AG10803 (cell line): ENCODE measurements at regions not wholly inside any gene's neighbourhood (a gene's known extent, or its start where the extent isn't known, plus 50 kb on each side); places are given as distances from the start of the nearest gene placed in this dataset.

Source experiments
- DNase-seq: peaks from one replicate; pipeline ENCODE4 v3.0.0; 2010; ENCODE audit warnings: low read depth
- H3K4me3 ChIP-seq: 2 replicates; pipeline ENCODE4 v1.5.1; 2011; ENCODE audit warnings: mild to moderate bottlenecking, low read length, control low read depth
- TF ChIP-seq, protein P1 (sequence below): conservative IDR thresholded peaks from 2 replicates; pipeline ENCODE4 v1.5.1; 2011; ENCODE audit warnings: mild to moderate bottlenecking, low read length, control low read depth, inconsistent platforms

DNA sequence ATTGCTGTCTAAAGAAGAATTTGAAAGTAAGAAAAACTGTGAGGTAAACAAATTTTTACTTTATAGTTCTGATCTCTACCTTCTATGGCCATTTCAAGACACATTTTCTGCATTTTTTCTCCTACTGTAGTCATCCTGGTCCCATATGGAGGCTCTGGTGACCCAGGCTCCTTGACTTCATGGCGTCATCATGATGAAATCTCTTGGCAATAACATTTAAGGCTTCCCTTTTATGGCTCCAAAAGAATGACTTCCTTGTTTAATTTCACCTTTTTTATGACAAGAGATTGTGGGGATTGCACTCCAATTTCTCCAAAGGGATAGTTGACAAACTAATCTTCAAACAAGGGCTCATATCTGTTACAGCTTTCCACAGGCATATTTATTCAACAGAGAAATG is 143.0 kb upstream of the SCN7A start:
- DNase-seq: no peak
- TF ChIP-seq, protein P1, sequence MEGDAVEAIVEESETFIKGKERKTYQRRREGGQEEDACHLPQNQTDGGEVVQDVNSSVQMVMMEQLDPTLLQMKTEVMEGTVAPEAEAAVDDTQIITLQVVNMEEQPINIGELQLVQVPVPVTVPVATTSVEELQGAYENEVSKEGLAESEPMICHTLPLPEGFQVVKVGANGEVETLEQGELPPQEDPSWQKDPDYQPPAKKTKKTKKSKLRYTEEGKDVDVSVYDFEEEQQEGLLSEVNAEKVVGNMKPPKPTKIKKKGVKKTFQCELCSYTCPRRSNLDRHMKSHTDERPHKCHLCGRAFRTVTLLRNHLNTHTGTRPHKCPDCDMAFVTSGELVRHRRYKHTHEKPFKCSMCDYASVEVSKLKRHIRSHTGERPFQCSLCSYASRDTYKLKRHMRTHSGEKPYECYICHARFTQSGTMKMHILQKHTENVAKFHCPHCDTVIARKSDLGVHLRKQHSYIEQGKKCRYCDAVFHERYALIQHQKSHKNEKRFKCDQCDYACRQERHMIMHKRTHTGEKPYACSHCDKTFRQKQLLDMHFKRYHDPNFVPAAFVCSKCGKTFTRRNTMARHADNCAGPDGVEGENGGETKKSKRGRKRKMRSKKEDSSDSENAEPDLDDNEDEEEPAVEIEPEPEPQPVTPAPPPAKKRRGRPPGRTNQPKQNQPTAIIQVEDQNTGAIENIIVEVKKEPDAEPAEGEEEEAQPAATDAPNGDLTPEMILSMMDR: no peak
- H3K4me3 ChIP-seq: no peak overlapping the region

DNA sequence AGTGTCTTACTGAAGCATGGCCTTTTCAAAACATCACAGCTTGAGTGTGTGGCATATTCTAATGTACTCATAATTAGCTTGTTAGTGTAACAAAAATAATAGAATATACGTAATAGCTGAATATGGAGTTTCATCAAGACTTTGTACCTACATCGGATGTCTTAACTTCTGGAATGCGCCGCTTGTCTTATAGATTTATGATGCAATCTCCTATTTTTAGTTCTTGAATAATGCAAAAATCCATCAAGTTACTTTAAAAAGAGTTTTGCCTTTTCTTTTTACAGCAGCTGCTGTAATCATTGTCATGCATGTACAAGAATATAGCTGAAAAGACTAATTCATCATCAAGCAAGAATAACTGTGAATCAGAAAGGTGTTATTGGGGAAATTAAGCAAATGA is 140.7 kb upstream of the SCN7A start:
- TF ChIP-seq, protein P1: no peak
- no peak overlapping the region for H3K4me3 ChIP-seq
- no peak for DNase-seq

DNA sequence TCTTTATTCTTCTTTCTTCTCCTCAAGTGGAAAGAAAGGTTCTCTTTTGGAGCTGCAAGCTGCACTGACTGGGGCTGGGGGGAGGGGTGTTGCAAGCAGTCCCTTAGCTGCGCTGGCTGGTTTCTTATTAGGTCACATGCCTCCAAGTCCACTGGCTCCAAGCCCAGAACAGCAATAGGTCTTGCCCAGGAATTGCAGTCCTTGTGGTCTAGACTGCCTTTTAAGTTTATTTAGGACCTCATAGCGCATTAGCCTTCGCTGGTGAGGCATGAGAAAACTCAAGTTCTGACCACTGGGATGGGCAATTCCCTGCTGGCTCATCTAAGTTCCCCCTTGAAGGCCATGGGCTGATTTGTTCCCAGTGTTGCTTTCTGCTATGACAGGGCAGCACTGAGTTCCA is 138.6 kb upstream of the SCN7A start:
- H3K4me3 ChIP-seq: no peak overlapping the region
- TF ChIP-seq, protein P1: no peak
- DNase-seq: peak; percentile 33

DNA sequence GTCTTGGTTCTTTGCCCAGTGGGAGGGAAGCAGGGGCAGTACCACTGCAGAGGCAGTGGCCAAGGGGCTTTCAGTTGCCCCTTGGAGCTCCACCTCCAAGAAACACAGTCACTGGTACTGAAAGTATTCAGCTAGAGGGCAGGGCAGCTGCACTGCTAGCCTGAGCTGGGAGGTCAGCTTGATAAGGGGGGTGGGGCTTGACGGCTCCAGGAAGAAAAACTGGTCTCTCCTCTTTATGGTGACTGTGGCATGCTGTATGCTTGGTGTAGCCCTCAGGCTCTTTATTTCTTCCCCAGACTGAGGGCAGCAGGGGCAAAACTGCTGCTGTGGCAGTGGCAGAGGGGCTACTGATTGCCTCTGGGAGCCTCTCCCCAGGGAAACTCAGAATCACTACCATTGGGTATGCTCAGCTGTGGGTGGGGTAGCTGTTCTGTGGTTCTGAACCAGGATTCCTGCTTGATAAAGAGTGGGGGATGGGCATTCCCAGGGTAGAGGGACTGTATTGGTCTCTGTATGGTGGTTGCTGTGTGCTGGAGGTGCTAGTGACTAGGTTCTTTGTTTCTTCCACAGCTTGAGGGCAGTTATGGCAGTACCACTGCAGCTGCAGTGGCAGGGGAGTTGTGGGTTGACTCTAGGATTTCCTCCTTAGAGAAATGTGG is 134.6 kb upstream of the SCN7A start:
- TF ChIP-seq, protein P1: no peak
- no peak overlapping the region for H3K4me3 ChIP-seq
- no peak for DNase-seq

DNA sequence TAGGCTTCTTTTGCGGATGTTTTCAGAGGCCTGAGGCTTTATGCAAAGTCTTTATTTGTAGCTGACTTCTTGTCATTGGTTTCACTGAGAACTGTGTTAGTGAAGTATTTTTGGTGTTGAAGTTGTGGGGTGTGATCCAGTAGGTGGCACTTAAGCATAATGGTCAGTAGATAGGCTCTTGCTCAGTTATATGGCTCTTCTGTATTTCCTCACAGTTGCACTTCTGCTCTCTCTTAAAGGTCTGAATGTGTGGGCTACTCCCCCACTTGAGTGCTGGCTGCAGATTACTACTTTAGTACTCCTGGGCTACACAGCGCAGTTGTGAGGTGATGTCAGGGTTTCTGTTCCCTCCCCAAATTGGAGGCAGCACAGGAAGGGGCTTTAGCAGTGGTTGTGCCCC is 133.8 kb upstream of the SCN7A start:
- no peak for DNase-seq
- TF ChIP-seq, protein P1: no peak
- H3K4me3 ChIP-seq: no peak overlapping the region

DNA sequence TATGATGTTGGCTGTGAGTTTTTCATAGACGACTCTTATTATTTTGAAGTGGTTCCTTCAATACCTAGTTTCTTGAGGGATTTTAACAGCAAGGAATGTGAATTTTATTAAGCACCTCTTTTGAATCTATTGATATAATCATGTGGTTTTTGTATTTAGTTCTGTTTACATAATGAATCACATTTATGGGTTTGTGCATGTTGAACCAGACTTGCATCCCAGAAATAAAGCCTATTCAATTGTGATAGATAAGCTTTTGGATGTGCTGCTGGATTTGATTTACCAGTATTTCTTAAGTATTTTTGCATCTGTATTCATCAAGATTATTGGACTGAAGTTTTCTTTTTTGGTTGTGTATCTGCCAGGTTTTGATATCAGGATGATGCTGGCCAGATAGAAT is 131.6 kb upstream of the SCN7A start:
- TF ChIP-seq, protein P1: no peak
- DNase-seq: no peak

DNA sequence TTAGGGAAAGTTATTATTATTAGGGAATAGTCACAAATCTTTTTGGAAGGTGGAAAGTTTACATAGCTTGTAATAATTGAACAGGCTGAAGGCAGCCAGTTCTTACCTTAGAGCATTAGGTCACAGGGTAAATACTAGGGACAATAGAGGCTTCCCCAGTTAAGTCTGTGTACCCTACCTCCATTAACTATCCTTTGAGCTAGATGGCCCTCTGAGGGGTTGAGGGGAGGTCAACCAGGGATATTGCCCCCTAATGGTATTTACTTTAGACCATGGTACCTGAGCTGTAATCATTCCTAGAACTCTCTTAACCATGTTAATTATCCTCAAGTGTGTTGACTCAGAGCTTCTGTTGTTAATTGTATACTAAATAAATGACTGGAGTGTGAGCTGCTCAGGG is 120.5 kb upstream of the SCN7A start:
- no peak for DNase-seq
- TF ChIP-seq, protein P1: no peak
- no peak overlapping the region for H3K4me3 ChIP-seq

More for the DNA sequence above, 131.6 kb upstream of the SCN7A start:
- no peak overlapping the region for H3K4me3 ChIP-seq
